SK-N-SH treated with all-trans-retinoic acid at 6 μM for 48 hours (cell line): ENCODE measurements at regions not wholly inside any gene's neighbourhood (a gene's known extent, or its start where the extent isn't known, plus 50 kb on each side); places are given as distances from the start of the nearest gene placed in this dataset.

Source experiments
- ATAC-seq: fragments of 200-7000 bp; cut with Tn5 transposase; 3 replicates; pipeline ENCODE4 v1.9.1; 2020; ENCODE audit warnings: mild to moderate bottlenecking, moderate library complexity
- ARNTL ChIP-seq: fragments of 450-650 bp; formaldehyde crosslinking; IDR thresholded peaks from 2 replicates; pipeline ENCODE4 v1.5.0; 2020; ENCODE audit warnings: low read depth, mild to moderate bottlenecking, moderate library complexity, borderline replicate concordance
- BACH2 ChIP-seq: fragments of 250-450 bp; sonication (Bioruptor Pico); IDR thresholded peaks from 2 replicates; pipeline ENCODE4 v1.9.0; 2021; ENCODE audit warnings: mild to moderate bottlenecking, borderline replicate concordance
- CREB5 ChIP-seq: fragments of 250-450 bp; sonication (Bioruptor Pico); IDR thresholded peaks from 2 replicates; pipeline ENCODE4 v1.5.1; 2020; ENCODE audit warnings: low read depth, mild to moderate bottlenecking, moderate library complexity
- CSDC2 ChIP-seq: fragments of 250-450 bp; sonication (Bioruptor Pico); IDR thresholded peaks from 2 replicates; pipeline ENCODE4 v1.5.0; 2020; ENCODE audit warnings: mild to moderate bottlenecking, moderate library complexity
- CSRNP3 ChIP-seq: fragments of 250-450 bp; sonication (Bioruptor Pico); IDR thresholded peaks from 2 replicates; pipeline ENCODE4 v1.5.1; 2021; ENCODE audit warnings: mild to moderate bottlenecking, moderate library complexity
- ESRRG ChIP-seq: fragments of 250-450 bp; sonication (Bioruptor Pico); IDR thresholded peaks from 2 replicates; pipeline ENCODE4 v1.6.1; 2021; ENCODE audit warnings: mild to moderate bottlenecking
- GLIS3 ChIP-seq: fragments of 250-450 bp; sonication (Bioruptor Pico); IDR thresholded peaks from 2 replicates; pipeline ENCODE4 v1.5.0; 2020; ENCODE audit warnings: mild to moderate bottlenecking, moderate library complexity
- ISL1 ChIP-seq: fragments of 250-450 bp; sonication (Bioruptor Pico); IDR thresholded peaks from 2 replicates; pipeline ENCODE4 v2.1.2; 2022; ENCODE audit warnings: mild to moderate bottlenecking, moderate library complexity
- OSR1 ChIP-seq: fragments of 250-450 bp; sonication (Bioruptor Pico); IDR thresholded peaks from 2 replicates; pipeline ENCODE4 v1.8.0; 2022; ENCODE audit warnings: moderate library complexity, mild to moderate bottlenecking, inconsistent platforms
- PATZ1 ChIP-seq: fragments of 250-450 bp; sonication (Bioruptor Pico); IDR thresholded peaks from 2 replicates; pipeline ENCODE4 v1.8.0; 2020; ENCODE audit warnings: mild to moderate bottlenecking, moderate library complexity, borderline replicate concordance
- POU6F1 ChIP-seq: fragments of 250-450 bp; sonication (Bioruptor Pico); IDR thresholded peaks from 2 replicates; pipeline ENCODE4 v1.8.0; 2021; ENCODE audit warnings: low read depth, mild to moderate bottlenecking, moderate library complexity, borderline replicate concordance
- PPARA ChIP-seq: fragments of 250-450 bp; sonication (Bioruptor Pico); IDR thresholded peaks from 2 replicates; pipeline ENCODE4 v1.5.0; 2020; ENCODE audit warnings: mild to moderate bottlenecking, borderline replicate concordance
- RARB ChIP-seq: fragments of 250-450 bp; sonication (Bioruptor Pico); IDR thresholded peaks from 2 replicates; pipeline ENCODE4 v1.8.0; 2021; ENCODE audit warnings: mild to moderate bottlenecking, moderate library complexity
- SNAI2 ChIP-seq: fragments of 250-450 bp; sonication (Bioruptor Pico); IDR thresholded peaks from 2 replicates; pipeline ENCODE4 v1.5.0; 2020; ENCODE audit warnings: mild to moderate bottlenecking, moderate library complexity
- TCF4 ChIP-seq: fragments of 250-450 bp; sonication (Bioruptor Pico); IDR thresholded peaks from 2 replicates; pipeline ENCODE4 v1.8.0; 2021; ENCODE audit warnings: mild to moderate bottlenecking, moderate library complexity, borderline replicate concordance
- TOX ChIP-seq: fragments of 250-450 bp; sonication (Bioruptor Pico); IDR thresholded peaks from 2 replicates; pipeline ENCODE4 v1.8.0; 2021; ENCODE audit warnings: mild to moderate bottlenecking, moderate library complexity, borderline replicate concordance
- ZC3H10 ChIP-seq: fragments of 250-450 bp; sonication (Bioruptor Pico); IDR thresholded peaks from 2 replicates; pipeline ENCODE4 v1.5.1; 2021; ENCODE audit warnings: mild to moderate bottlenecking, moderate library complexity
- ZFP3 ChIP-seq: fragments of 250-450 bp; sonication (Bioruptor Pico); IDR thresholded peaks from 2 replicates; pipeline ENCODE4 v1.5.0; 2020; ENCODE audit warnings: mild to moderate bottlenecking, moderate library complexity
- ZFP30 ChIP-seq: fragments of 450-650 bp; formaldehyde crosslinking; IDR thresholded peaks from 2 replicates; pipeline ENCODE4 v1.5.0; 2022; ENCODE audit warnings: mild to moderate bottlenecking, moderate library complexity
- ZNF565 ChIP-seq: fragments of 450-650 bp; formaldehyde crosslinking; conservative IDR thresholded peaks from 2 replicates; pipeline ENCODE4 v1.5.0; 2020; ENCODE audit warnings: low read depth, mild to moderate bottlenecking, moderate library complexity
- ZNF70 ChIP-seq: fragments of 450-650 bp; formaldehyde crosslinking; IDR thresholded peaks from 2 replicates; pipeline ENCODE4 v1.5.0; 2020; ENCODE audit warnings: mild to moderate bottlenecking, moderate library complexity
- ZNF8 ChIP-seq: fragments of 450-650 bp; formaldehyde crosslinking; IDR thresholded peaks from 2 replicates; pipeline ENCODE4 v1.5.0; 2020; ENCODE audit warnings: mild to moderate bottlenecking, moderate library complexity
- TF ChIP-seq, protein P1 (sequence below): fragments of 250-450 bp; sonication (Bioruptor Pico); IDR thresholded peaks from 2 replicates; pipeline ENCODE4 v1.5.0; 2020; ENCODE audit warnings: mild to moderate bottlenecking, moderate library complexity

GRCh38 chr4:28754376-28754775, 1893.7 kb downstream of the STIM2 start (continued):
- TF ChIP-seq OSR1: no peak

DNA sequence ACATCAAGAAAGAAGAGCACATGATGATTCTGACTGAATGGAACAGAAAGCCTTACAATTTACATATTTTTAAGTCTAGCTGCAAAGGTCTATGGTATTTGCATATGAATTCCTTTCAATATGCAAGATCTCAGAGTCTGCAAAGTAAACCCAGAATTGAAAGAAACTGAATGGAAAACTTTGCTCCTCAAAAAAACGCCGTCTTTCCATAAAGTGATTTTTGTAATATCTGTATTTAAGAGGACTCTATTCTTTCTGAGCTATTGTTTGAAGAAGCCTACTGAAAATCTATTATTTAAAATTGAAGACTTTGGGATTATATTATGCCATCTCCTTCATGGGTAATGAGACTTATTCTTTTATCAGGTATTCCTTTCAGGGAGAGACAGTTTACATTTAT, 1894.4 kb downstream of the STIM2 start:
- no peak for TF ChIP-seq CREB5 (CRISPR knock-in tag)
- no peak for TF ChIP-seq ZFP3 (CRISPR knock-in tag)
- no peak for TF ChIP-seq ZNF70 (CRISPR knock-in tag)
- TF ChIP-seq SNAI2 (CRISPR knock-in tag): no peak
- no peak for TF ChIP-seq PPARA (CRISPR knock-in tag)
- TF ChIP-seq CSDC2 (CRISPR knock-in tag): no peak
- TF ChIP-seq BACH2 (CRISPR knock-in tag): no peak
- TF ChIP-seq GLIS3: no peak
- TF ChIP-seq ZFP30 (CRISPR knock-in tag): no peak
- TF ChIP-seq, protein P1, sequence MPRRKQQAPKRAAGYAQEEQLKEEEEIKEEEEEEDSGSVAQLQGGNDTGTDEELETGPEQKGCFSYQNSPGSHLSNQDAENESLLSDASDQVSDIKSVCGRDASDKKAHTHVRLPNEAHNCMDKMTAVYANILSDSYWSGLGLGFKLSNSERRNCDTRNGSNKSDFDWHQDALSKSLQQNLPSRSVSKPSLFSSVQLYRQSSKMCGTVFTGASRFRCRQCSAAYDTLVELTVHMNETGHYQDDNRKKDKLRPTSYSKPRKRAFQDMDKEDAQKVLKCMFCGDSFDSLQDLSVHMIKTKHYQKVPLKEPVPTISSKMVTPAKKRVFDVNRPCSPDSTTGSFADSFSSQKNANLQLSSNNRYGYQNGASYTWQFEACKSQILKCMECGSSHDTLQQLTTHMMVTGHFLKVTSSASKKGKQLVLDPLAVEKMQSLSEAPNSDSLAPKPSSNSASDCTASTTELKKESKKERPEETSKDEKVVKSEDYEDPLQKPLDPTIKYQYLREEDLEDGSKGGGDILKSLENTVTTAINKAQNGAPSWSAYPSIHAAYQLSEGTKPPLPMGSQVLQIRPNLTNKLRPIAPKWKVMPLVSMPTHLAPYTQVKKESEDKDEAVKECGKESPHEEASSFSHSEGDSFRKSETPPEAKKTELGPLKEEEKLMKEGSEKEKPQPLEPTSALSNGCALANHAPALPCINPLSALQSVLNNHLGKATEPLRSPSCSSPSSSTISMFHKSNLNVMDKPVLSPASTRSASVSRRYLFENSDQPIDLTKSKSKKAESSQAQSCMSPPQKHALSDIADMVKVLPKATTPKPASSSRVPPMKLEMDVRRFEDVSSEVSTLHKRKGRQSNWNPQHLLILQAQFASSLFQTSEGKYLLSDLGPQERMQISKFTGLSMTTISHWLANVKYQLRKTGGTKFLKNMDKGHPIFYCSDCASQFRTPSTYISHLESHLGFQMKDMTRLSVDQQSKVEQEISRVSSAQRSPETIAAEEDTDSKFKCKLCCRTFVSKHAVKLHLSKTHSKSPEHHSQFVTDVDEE (CRISPR knock-in tag): no peak
- no peak for TF ChIP-seq ZNF565 (CRISPR knock-in tag)
- no peak for TF ChIP-seq PATZ1 (CRISPR knock-in tag)
- no peak for TF ChIP-seq ESRRG (CRISPR knock-in tag)
- TF ChIP-seq ISL1: no peak
- TF ChIP-seq TCF4 (CRISPR knock-in tag): no peak
- no peak for TF ChIP-seq CSRNP3 (CRISPR knock-in tag)
- TF ChIP-seq RARB (CRISPR knock-in tag): no peak
- TF ChIP-seq OSR1: no peak
- no peak for TF ChIP-seq ZC3H10 (CRISPR knock-in tag)
- no peak for ATAC-seq

DNA sequence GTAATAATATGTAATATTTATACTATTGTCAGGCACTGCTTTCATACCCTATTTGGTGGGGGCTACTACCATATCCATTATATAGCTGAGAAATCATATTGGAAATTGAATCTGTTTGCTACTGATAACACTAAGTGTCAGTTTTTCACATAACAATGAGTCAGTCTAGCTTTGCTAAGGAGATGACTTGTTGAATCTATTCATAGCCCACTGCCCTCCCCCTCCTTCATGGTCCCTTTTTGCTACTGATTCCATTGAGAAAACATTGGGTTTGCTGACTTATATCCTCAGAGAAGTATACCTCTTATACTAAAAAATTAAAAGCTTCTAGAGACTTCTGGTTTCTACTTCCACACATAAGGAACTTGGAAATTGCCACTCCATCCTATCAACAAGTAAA, 1898.4 kb downstream of the STIM2 start:
- ATAC-seq: no peak
- no peak for TF ChIP-seq ZFP30 (CRISPR knock-in tag)
- no peak for TF ChIP-seq POU6F1 (CRISPR knock-in tag)
- TF ChIP-seq SNAI2 (CRISPR knock-in tag): no peak

- ATAC-seq: no peak
- no peak for TF ChIP-seq ZNF8 (CRISPR knock-in tag)
- TF ChIP-seq POU6F1 (CRISPR knock-in tag): no peak
- TF ChIP-seq TOX: no peak
- TF ChIP-seq PATZ1 (CRISPR knock-in tag): no peak
- no peak for TF ChIP-seq RARB (CRISPR knock-in tag)
- TF ChIP-seq BACH2 (CRISPR knock-in tag): no peak
- TF ChIP-seq ZFP30 (CRISPR knock-in tag): no peak
- no peak for TF ChIP-seq ZNF70 (CRISPR knock-in tag)
- TF ChIP-seq ESRRG (CRISPR knock-in tag): no peak
- no peak for TF ChIP-seq GLIS3
- no peak for TF ChIP-seq ZFP3 (CRISPR knock-in tag)
- TF ChIP-seq ARNTL (CRISPR knock-in tag): no peak
- TF ChIP-seq CSDC2 (CRISPR knock-in tag): no peak
- TF ChIP-seq PPARA (CRISPR knock-in tag): no peak
Measured at GRCh38 chr4:28760003-28760402, 1899.4 kb downstream of the STIM2 start.
